MCF 10A (cell line): ENCODE measurements at regions not wholly inside any gene's neighbourhood (a gene's known extent, or its start where the extent isn't known, plus 50 kb on each side); places are given as distances from the start of the nearest gene placed in this dataset.
"Not testable (repeated sequence)": the region's sequence is repeated elsewhere in the genome, so short reads cannot be mapped to it uniquely, and the experiment has no call there.

Source experiments
- BruUV-seq: library from RNA; stranded (reverse); fragments of 400-500 nt; replicated peaks from 2 replicates; lab custom pipeline; 2021; lab: Mats Ljungman, UMichigan
- CTCF ChIA-PET: fragments of 300-600 bp; sonication (Branson Sonifier 250); formaldehyde crosslinking; extraction: SDS; loops from one replicate; lab custom pipeline; 2021; ENCODE audit warnings: antibody characterized with exemption, inconsistent platforms; lab: Yijun Ruan, JAX
- POLR2A ChIA-PET: fragments of 300-600, 350-650 bp; sonication (Branson Sonifier 250); formaldehyde crosslinking; extraction: SDS; loops from one replicate; lab custom pipeline; 2020; ENCODE audit warnings: antibody characterized with exemption, inconsistent platforms; lab: Yijun Ruan, JAX
- DNase-seq: peaks from one replicate; pipeline ENCODE4 v3.0.0-alpha.2; 2018; ENCODE audit not compliant: unreplicated experiment
- H3K27ac Mint-ChIP-seq: one replicate; pipeline ENCODE4 v1.8.0; 2022; ENCODE audit warnings: mild to moderate bottlenecking, low read depth, mixed read lengths; ENCODE audit not compliant: unreplicated experiment
- H3K27me3 Mint-ChIP-seq: one replicate; pipeline ENCODE4 v1.8.0; 2022; ENCODE audit warnings: mixed read lengths; ENCODE audit not compliant: insufficient read depth, unreplicated experiment
- H3K36me3 Mint-ChIP-seq: one replicate; pipeline ENCODE4 v1.8.0; 2022; ENCODE audit warnings: mild to moderate bottlenecking, moderate library complexity, mixed read lengths; ENCODE audit not compliant: insufficient read depth, unreplicated experiment
- H3K4me1 Mint-ChIP-seq: one replicate; pipeline ENCODE4 v1.8.0; 2022; ENCODE audit warnings: mixed read lengths; ENCODE audit not compliant: insufficient read depth, unreplicated experiment
- H3K4me3 Mint-ChIP-seq: one replicate; pipeline ENCODE4 v1.8.0; 2022; ENCODE audit warnings: mild to moderate bottlenecking, moderate library complexity, mixed read lengths; ENCODE audit not compliant: unreplicated experiment
- H3K9me3 Mint-ChIP-seq: one replicate; pipeline ENCODE4 v1.8.0; 2022; ENCODE audit warnings: mixed read lengths; ENCODE audit not compliant: unreplicated experiment
- CTCF ChIP-seq: fragments of 200-600 bp; IDR thresholded peaks from one replicate; pipeline ENCODE4 v1.8.0; 2022; ENCODE audit warnings: antibody characterized with exemption, mild to moderate bottlenecking; ENCODE audit not compliant: unreplicated experiment
- intact Hi-C: fragments of 100-400 bp; cut with micrococcal nuclease; formaldehyde crosslinking; loops from 2 replicates; pipeline ENCODE4 v1.14.1; 2022

GRCh38 chr17:22548873-22549272 is 856.5 kb downstream of the KCNJ18 start:
- H3K9me3 Mint-ChIP-seq, H3K36me3 Mint-ChIP-seq, POLR2A ChIA-PET, BruUV-seq, H3K27ac Mint-ChIP-seq, intact Hi-C loops, H3K27me3 Mint-ChIP-seq, DNase-seq, CTCF ChIA-PET, H3K4me3 Mint-ChIP-seq, H3K4me1 Mint-ChIP-seq: not testable (repeated sequence)
- peak; percentile 24 for TF ChIP-seq CTCF

- H3K27me3 Mint-ChIP-seq, CTCF ChIA-PET, H3K9me3 Mint-ChIP-seq, POLR2A ChIA-PET, H3K4me3 Mint-ChIP-seq, intact Hi-C loops, H3K36me3 Mint-ChIP-seq, H3K4me1 Mint-ChIP-seq, H3K27ac Mint-ChIP-seq, BruUV-seq, DNase-seq: not testable (repeated sequence)
These were observed 859.5 kb downstream of the KCNJ18 start for GRCh38 chr17:22551695-22552415.

- Mint-ChIP-seq H3K9me3 (peaks cover 30% of the 10 kb centered on the region), H3K27me3 (no peaks in the 10 kb centered on the region), H3K4me1 (no peaks in the 10 kb centered on the region), H3K36me3 (peaks cover 10% of the 10 kb centered on the region), H3K27ac (no peak overlapping the region), H3K4me3 (no peak overlapping the region)
- ChIA-PET CTCF (no interaction called here), POLR2A (no interaction called here)
- intact Hi-C loops = no loop called here
- TF ChIP-seq CTCF = no peak
- BruUV-seq = no TSS peak
- DNase-seq = no peak
These were observed 877.3 kb downstream of the KCNJ18 start for GRCh38 chr17:22569459-22570143.

- Mint-ChIP-seq H3K4me3 (no peak overlapping the region), H3K4me1 (no peaks in the 10 kb centered on the region), H3K27ac (no peak overlapping the region), H3K9me3 (peaks cover 30% of the 10 kb centered on the region), H3K36me3 (peaks cover 10% of the 10 kb centered on the region), H3K27me3 (no peaks in the 10 kb centered on the region)
- intact Hi-C loops = no loop called here
- CTCF ChIA-PET = interaction anchor here (0.6 kb wide), 1 partner anchor 110 kb away, joined by 3 read pairs; no protein-coding TSS in a partner anchor
- POLR2A ChIA-PET = no interaction called here
- TF ChIP-seq CTCF = no peak
- BruUV-seq = no TSS peak
- DNase-seq = no peak
These were observed 878.0 kb downstream of the KCNJ18 start for GRCh38 chr17:22570144-22570845.
